HEK293T (cell line): ENCODE measurements at regions not wholly inside any gene's neighbourhood (a gene's known extent, or its start where the extent isn't known, plus 50 kb on each side); places are given as distances from the start of the nearest gene placed in this dataset.

Source experiments
- CTCF ChIA-PET: fragments of 350-600 bp; formaldehyde crosslinking; extraction: SDS; loops from one replicate; lab custom pipeline; 2021; ENCODE audit warnings: antibody characterized with exemption, inconsistent platforms; lab: Yijun Ruan, JAX
- POLR2A ChIA-PET: fragments of 350-600 bp; formaldehyde crosslinking; extraction: SDS; loops from one replicate; lab custom pipeline; 2020; ENCODE audit warnings: antibody characterized with exemption, inconsistent platforms; lab: Yijun Ruan, JAX
- DNase-seq: peaks from one replicate; pipeline ENCODE4 v3.0.0; 2012; ENCODE audit warnings: mixed read lengths; ENCODE audit errors: extremely low spot score
- ARNT ChIP-seq: fragments of 450-650 bp; IDR thresholded peaks from 2 replicates; pipeline ENCODE4 v1.6.1; 2017; ENCODE audit warnings: mild to moderate bottlenecking
- BHLHE40 ChIP-seq: fragments of 450-650 bp; IDR thresholded peaks from 2 replicates; pipeline ENCODE4 v1.6.1; 2016; ENCODE audit warnings: mild to moderate bottlenecking, moderate library complexity, borderline replicate concordance
- CTBP1 ChIP-seq: fragments of 450-650 bp; IDR thresholded peaks from 2 replicates; pipeline ENCODE4 v1.6.1; 2016; ENCODE audit warnings: borderline replicate concordance
- ELF4 ChIP-seq: fragments of 450-650 bp; IDR thresholded peaks from 2 replicates; pipeline ENCODE4 v1.6.1; 2017; ENCODE audit warnings: antibody characterized with exemption
- FOXA1 ChIP-seq: fragments of 450-650 bp; IDR thresholded peaks from 2 replicates; pipeline ENCODE4 v1.6.1; 2016; ENCODE audit warnings: mild to moderate bottlenecking
- FOXK2 ChIP-seq: fragments of 450-650 bp; IDR thresholded peaks from 2 replicates; pipeline ENCODE4 v1.6.1; 2016; ENCODE audit warnings: mild to moderate bottlenecking
- FOXM1 ChIP-seq: fragments of 450-650 bp; IDR thresholded peaks from 2 replicates; pipeline ENCODE4 v1.6.1; 2017; ENCODE audit warnings: mild to moderate bottlenecking, borderline replicate concordance
- HDGF ChIP-seq: fragments of 450-650 bp; IDR thresholded peaks from 2 replicates; pipeline ENCODE4 v1.6.1; 2017; ENCODE audit warnings: antibody characterized with exemption, borderline replicate concordance
- L3MBTL2 ChIP-seq: fragments of 450-650 bp; conservative IDR thresholded peaks from 2 replicates; pipeline ENCODE4 v1.6.1; 2016; ENCODE audit warnings: mild to moderate bottlenecking
- LEF1 ChIP-seq: fragments of 450-650 bp; IDR thresholded peaks from 2 replicates; pipeline ENCODE4 v1.6.1; 2017; ENCODE audit warnings: mild to moderate bottlenecking, borderline replicate concordance
- NFRKB ChIP-seq: fragments of 450-650 bp; IDR thresholded peaks from 2 replicates; pipeline ENCODE4 v1.6.1; 2016; ENCODE audit warnings: mild to moderate bottlenecking, moderate library complexity
- SP1 ChIP-seq: fragments of 450-650 bp; IDR thresholded peaks from 2 replicates; pipeline ENCODE4 v1.6.1; 2017
- SUZ12 ChIP-seq: fragments of 450-650 bp; IDR thresholded peaks from 2 replicates; pipeline ENCODE4 v1.6.1; 2016; ENCODE audit warnings: mild to moderate bottlenecking
- TARDBP ChIP-seq: fragments of 450-650 bp; IDR thresholded peaks from 2 replicates; pipeline ENCODE4 v1.6.1; 2016
- ZNF384 ChIP-seq: fragments of 450-650 bp; IDR thresholded peaks from 2 replicates; pipeline ENCODE4 v1.6.1; 2016
- TF ChIP-seq, protein P1 (sequence below): fragments of 450-650 bp; IDR thresholded peaks from 2 replicates; pipeline ENCODE4 v1.6.1; 2016

DNA sequence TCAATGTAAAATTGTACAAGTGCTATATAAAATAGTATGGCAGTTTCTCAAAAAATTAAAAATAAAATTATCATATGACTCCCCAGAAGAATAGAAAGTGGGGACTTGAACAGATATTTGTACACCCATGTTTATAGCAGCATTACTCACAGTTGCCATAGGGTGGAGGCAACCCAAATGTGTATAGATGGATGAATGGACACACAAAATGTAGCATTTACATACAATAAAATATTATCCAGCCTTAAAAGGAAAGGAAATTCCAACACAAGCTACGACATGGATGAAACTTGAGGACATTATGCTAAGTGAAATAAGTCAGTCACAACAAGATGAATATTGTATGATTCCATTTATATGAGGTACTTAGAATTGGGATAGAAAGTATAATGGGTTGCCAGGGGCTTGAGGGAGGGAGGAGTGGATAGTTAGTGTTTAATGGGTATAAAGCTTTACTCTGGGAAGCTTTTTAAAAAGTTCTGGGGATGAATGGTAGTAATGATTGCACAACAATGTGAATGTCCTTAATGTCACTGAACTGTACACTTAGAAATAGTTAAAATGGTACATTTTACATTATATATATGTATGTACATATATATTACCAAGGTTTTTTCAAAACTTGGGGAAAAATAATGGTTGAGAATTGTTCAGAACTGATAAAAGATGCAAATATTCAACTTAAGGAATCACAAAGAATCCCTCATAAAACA lies 53.0 kb upstream of the ADORA3 start:
- TF ChIP-seq NFRKB (no peak), SUZ12 (no peak), FOXM1 (no peak), ARNT (no peak), L3MBTL2 (no peak), TARDBP (no peak), FOXK2 (no peak), SP1 (no peak)
- TF ChIP-seq, protein P1, sequence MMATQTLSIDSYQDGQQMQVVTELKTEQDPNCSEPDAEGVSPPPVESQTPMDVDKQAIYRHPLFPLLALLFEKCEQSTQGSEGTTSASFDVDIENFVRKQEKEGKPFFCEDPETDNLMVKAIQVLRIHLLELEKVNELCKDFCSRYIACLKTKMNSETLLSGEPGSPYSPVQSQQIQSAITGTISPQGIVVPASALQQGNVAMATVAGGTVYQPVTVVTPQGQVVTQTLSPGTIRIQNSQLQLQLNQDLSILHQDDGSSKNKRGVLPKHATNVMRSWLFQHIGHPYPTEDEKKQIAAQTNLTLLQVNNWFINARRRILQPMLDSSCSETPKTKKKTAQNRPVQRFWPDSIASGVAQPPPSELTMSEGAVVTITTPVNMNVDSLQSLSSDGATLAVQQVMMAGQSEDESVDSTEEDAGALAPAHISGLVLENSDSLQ: no peak
- CTCF ChIA-PET: no interaction called here
- POLR2A ChIA-PET: no interaction called here

DNA sequence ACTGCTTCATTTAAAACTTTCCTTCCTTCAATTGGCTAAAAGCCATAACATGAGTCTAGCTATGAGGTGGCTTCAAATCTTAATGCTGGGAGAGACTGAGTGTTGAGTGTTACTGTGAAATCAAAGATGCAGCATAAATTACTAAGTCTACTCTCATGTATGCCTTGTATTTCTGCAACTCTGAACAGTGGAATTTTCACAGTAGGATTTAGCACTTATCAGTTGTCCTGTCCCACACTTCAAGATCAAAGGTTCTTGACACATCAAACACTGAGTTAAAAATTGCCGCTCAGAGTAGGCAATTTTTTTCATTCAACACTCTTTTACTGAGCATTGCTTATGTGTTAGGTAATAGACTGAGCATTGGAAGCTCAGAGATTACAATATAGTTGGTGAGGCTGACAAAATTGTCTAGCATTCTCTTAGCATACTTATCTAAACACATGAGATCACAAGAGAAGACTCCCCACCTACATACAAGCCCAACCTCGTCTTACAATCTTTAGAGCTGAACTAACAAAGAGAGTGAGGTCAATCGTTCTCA lies 56.4 kb upstream of the ADORA3 start:
- DNase-seq: no peak
- ChIA-PET POLR2A (no interaction called here), CTCF (interaction anchor here (1.5 kb wide), 1 partner anchor 11 kb away, joined by 6 read pairs; no protein-coding TSS in a partner anchor)
- TF ChIP-seq SUZ12: no peak
- no peak for TF ChIP-seq FOXK2
- no peak for TF ChIP-seq ZNF384
- TF ChIP-seq BHLHE40: no peak
- TF ChIP-seq LEF1: no peak
- TF ChIP-seq HDGF: no peak
- no peak for TF ChIP-seq CTBP1

More for the DNA sequence above, 53.0 kb upstream of the ADORA3 start:
- no peak for DNase-seq

DNA sequence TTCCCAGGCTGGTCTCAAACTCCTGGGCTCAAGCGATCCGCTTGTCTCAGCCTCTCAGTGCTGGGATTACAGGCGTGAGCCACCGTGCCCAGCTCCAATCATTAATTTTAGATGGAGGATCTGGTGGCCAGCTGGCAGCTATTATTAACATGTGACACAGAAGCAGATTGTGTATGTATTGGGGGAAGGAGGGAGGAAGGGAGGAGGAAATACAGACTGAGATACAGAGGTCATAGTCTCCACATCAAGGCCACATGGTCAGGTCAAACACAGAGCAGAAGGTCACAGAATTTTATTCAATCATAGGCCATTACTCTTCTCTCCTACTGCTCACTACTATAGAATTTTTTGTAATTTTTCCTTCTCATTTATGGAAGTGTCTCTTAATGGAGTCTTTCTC lies 57.9 kb upstream of the ADORA3 start:
- POLR2A ChIA-PET: no interaction called here
- TF ChIP-seq ZNF384 (no peak), CTBP1 (no peak), ARNT (no peak), FOXK2 (no peak), LEF1 (no peak), SP1 (no peak)
- CTCF ChIA-PET: interaction anchor here (1.5 kb wide), 1 partner anchor 10 kb away, joined by 6 read pairs; no protein-coding TSS in a partner anchor
- DNase-seq: no peak

- POLR2A ChIA-PET: no interaction called here
- no peak for TF ChIP-seq SP1
- TF ChIP-seq SUZ12: no peak
- TF ChIP-seq TARDBP: no peak
- TF ChIP-seq ELF4: no peak
- TF ChIP-seq FOXA1: no peak
- TF ChIP-seq, protein P1: no peak
- TF ChIP-seq ZNF384: no peak
- no peak for TF ChIP-seq BHLHE40
- no peak for TF ChIP-seq LEF1
- TF ChIP-seq L3MBTL2: no peak
- no peak for TF ChIP-seq FOXK2
- TF ChIP-seq CTBP1: no peak
- TF ChIP-seq NFRKB: no peak
- no peak for TF ChIP-seq ARNT
- no peak for TF ChIP-seq HDGF
- TF ChIP-seq FOXM1: no peak
- CTCF ChIA-PET: no interaction called here
- DNase-seq: no peak
Measured at GRCh38 chr1:111563619-111564018, 56.0 kb upstream of the RAP1A start.

DNA sequence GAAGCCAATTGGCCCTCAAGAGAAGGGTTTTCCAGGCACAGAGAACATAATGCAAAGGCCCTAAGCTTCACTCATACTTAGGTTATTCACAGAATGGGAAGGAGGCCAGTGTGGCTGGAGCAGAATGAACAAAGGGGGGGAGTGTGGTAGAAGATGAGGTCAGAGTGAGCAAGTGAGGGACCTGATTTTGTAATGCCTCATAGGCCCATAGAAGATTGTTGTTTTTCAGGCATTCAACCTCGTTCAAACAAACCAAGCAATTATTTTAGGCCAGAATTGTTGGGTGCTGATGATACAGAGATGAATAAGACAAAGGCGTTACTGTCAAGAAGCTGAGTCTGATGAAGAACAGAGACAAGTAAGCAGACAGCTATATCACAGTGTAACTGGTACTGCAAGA lies 54.5 kb upstream of the RAP1A start:
- DNase-seq: no peak
- ChIA-PET POLR2A (no interaction called here), CTCF (no interaction called here)
- no peak for TF ChIP-seq FOXA1
- no peak for TF ChIP-seq ZNF384
- no peak for TF ChIP-seq LEF1
- TF ChIP-seq SP1: no peak
- TF ChIP-seq FOXK2: no peak
- no peak for TF ChIP-seq CTBP1
- TF ChIP-seq ELF4: no peak
- TF ChIP-seq HDGF: no peak
- no peak for TF ChIP-seq SUZ12
- no peak for TF ChIP-seq BHLHE40
- TF ChIP-seq L3MBTL2: no peak
- TF ChIP-seq FOXM1: no peak
- TF ChIP-seq ARNT: no peak
- TF ChIP-seq, protein P1: no peak
- no peak for TF ChIP-seq TARDBP
- no peak for TF ChIP-seq NFRKB

GRCh38 chr1:111565968-111566367 lies 53.6 kb upstream of the RAP1A start:
- TF ChIP-seq BHLHE40 (no peak), LEF1 (no peak), L3MBTL2 (no peak), SUZ12 (no peak), TARDBP (no peak), FOXK2 (no peak), NFRKB (no peak), HDGF (no peak)
- POLR2A ChIA-PET: no interaction called here
- DNase-seq: no peak
- CTCF ChIA-PET: no interaction called here
